SU-DHL-6 (cell line): ENCODE measurements at regions not wholly inside any gene's neighbourhood (a gene's known extent, or its start where the extent isn't known, plus 50 kb on each side); places are given as distances from the start of the nearest gene placed in this dataset.

Experiments used
- EZH2phosphoT487 ChIP-seq: fragments of 200-600 bp; sonication (generic), shearing (Covaris generic); conservative IDR thresholded peaks from 2 replicates; pipeline ENCODE4 v1.6.1; 2018; ENCODE audit warnings: mild to moderate bottlenecking, antibody characterized with exemption, low read length, moderate library complexity, mixed read lengths
- TF ChIP-seq, protein P1 (sequence below): fragments of 200-600 bp; sonication (generic); IDR thresholded peaks from one replicate; pipeline ENCODE4 v1.5.1; 2017; ENCODE audit warnings: antibody characterized with exemption, mild to moderate bottlenecking, low read length, moderate library complexity; ENCODE audit not compliant: insufficient read depth, poor library complexity, severe bottlenecking

DNA sequence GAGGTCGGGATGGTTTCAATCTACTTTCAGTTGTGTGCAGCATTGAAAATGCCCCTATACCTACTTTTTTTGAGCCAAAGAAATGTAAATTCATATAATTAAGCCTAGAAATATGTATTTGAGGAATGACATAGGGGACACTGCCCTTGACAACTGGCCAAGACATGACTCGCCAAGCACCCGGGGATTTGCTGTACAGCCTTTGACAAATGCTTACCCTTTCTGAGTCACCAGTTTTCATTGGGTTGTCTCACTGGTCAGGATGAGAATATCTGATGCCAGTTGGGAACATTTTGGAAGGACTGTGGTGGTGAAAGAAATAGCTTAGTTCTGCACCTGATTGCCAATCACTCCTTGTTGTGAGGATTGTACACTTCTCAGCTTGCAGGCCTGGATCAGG lies 166.8 kb upstream of the HABP2 start:
- TF ChIP-seq, protein P1, sequence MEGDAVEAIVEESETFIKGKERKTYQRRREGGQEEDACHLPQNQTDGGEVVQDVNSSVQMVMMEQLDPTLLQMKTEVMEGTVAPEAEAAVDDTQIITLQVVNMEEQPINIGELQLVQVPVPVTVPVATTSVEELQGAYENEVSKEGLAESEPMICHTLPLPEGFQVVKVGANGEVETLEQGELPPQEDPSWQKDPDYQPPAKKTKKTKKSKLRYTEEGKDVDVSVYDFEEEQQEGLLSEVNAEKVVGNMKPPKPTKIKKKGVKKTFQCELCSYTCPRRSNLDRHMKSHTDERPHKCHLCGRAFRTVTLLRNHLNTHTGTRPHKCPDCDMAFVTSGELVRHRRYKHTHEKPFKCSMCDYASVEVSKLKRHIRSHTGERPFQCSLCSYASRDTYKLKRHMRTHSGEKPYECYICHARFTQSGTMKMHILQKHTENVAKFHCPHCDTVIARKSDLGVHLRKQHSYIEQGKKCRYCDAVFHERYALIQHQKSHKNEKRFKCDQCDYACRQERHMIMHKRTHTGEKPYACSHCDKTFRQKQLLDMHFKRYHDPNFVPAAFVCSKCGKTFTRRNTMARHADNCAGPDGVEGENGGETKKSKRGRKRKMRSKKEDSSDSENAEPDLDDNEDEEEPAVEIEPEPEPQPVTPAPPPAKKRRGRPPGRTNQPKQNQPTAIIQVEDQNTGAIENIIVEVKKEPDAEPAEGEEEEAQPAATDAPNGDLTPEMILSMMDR: no peak
- TF ChIP-seq EZH2phosphoT487: no peak
